ENCODE measurements at regions not wholly inside any gene's neighbourhood (a gene's known extent, or its start where the extent isn't known, plus 50 kb on each side); places are given as distances from the start of the nearest gene placed in this dataset.

GRCh38 chr13:72456486-72456885 lies 270.9 kb downstream of the MZT1 start:
- TF ChIP-seq CTCF (conservative IDR thresholded peaks at IDR 0.05; ENCODE audit: low read depth, low read length) (no peak), EZH2 (IDR thresholded peaks at IDR 0.05; ENCODE audit: borderline replicate concordance, low read depth, low read length, poor library complexity, severe bottlenecking) (no peak)
